ENCODE measurements at regions not wholly inside any gene's neighbourhood (a gene's known extent, or its start where the extent isn't known, plus 50 kb on each side); places are given as distances from the start of the nearest gene placed in this dataset.

GRCh38 chr9:71349218-71349617 lies 227.8 kb upstream of the TRPM3 start:
- H3K36me3 ChIP-seq (ENCODE audit: control insufficient read depth in 2 of 2, extremely low read depth in 1 of 2, insufficient read depth in 2 of 2, low read length in 2 of 2), result no peaks in the 10 kb centered on the region
- no peaks in the 10 kb centered on the region for H3K9me1 ChIP-seq (replicated peaks; ENCODE audit: control insufficient read depth, extremely low read depth, insufficient read depth, low read length)
- H3K4me2 ChIP-seq (ENCODE audit: insufficient read depth, low read length), result no peak overlapping the region
- dilution Hi-C loops (cut with MboI; ENCODE audit: extremely low pct_ligation_motif_present, low sequenced_read_pairs) (no loop called here), intact Hi-C loops (cut with micrococcal nuclease) (no loop called here)
- ChIA-PET CTCF (interaction anchor here (1.0 kb wide), 1 partner anchor 64 kb away, joined by 4 read pairs; no protein-coding TSS in a partner anchor), POLR2A (no interaction called here)
- H3K79me2 ChIP-seq (ENCODE audit: control insufficient read depth, insufficient read depth, low read length), result no peaks in the 10 kb centered on the region
- TF ChIP-seq MYC (IDR thresholded peaks at IDR 0.05; ENCODE audit: low read depth, low read length), result no peak
- H3K4me1 ChIP-seq (ENCODE audit: control insufficient read depth, extremely low read depth, insufficient read depth, low read length), result no peaks in the 10 kb centered on the region
- H3K27me3 ChIP-seq (ENCODE audit: control insufficient read depth in 2 of 2, insufficient read depth in 2 of 2, low read length in 2 of 2), result no peaks in the 10 kb centered on the region
- FAIRE-seq (no peak), DNase-seq (ENCODE audit: low read depth, low spot score) (no peak)
- H3K9ac ChIP-seq (replicated peaks; ENCODE audit: extremely low read depth, insufficient read depth, low read length), result no peak overlapping the region
- BruUV-seq (replicated peaks), result no TSS peak
- no peaks in the 10 kb centered on the region for H3K9me3 ChIP-seq (replicated peaks; ENCODE audit: control insufficient read depth, insufficient read depth, low read length)
- H3K27ac ChIP-seq (ENCODE audit: insufficient read depth, low read depth, low read length), result no peak overlapping the region
- no peaks in the 10 kb centered on the region for H4K20me1 ChIP-seq (replicated peaks; ENCODE audit: control insufficient read depth, extremely low read depth, insufficient read depth, low read length)
- no peak overlapping the region for H3K4me3 ChIP-seq (replicated peaks in 1 of 3; ENCODE audit: insufficient read depth in 1 of 3, low read depth in 1 of 3, low read length in 3 of 3)
- H2AFZ ChIP-seq (ENCODE audit: low read depth, low read length), result no peak overlapping the region

DNA sequence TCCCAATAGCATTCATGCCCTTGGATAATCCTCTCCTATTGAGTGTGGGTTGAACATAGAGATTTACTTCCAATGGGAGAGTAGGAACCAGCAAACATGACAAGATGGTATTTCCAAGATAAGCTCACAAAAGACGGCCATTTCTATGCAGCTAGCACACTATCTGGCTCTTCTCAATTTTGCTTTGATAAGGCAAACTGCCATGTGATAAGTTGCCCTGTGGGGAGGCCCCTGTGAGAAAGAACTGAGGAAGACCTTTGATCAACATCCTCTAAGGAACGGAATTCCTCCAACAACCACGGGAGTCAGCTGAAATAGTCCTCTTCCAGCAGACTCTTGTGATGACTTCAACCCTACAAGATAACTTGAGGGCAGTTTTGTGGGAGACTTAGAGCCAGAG lies 211.9 kb upstream of the TRPM3 start:
- Histone ChIP-seq H3K27ac (ENCODE audit: insufficient read depth, low read depth, low read length) (no peak overlapping the region), H3K9me3 (replicated peaks; ENCODE audit: control insufficient read depth, insufficient read depth, low read length) (no peaks in the 10 kb centered on the region), H3K36me3 (ENCODE audit: control insufficient read depth in 2 of 2, extremely low read depth in 1 of 2, insufficient read depth in 2 of 2, low read length in 2 of 2) (no peaks in the 10 kb centered on the region), H4K20me1 (replicated peaks; ENCODE audit: control insufficient read depth, extremely low read depth, insufficient read depth, low read length) (no peaks in the 10 kb centered on the region), H3K27me3 (ENCODE audit: control insufficient read depth in 2 of 2, insufficient read depth in 2 of 2, low read length in 2 of 2) (peaks cover 1 to 3% of the 10 kb centered on the region in 2 experiments), H3K79me2 (ENCODE audit: control insufficient read depth, insufficient read depth, low read length) (no peaks in the 10 kb centered on the region), H3K4me3 (replicated peaks in 1 of 3; ENCODE audit: insufficient read depth in 1 of 3, low read depth in 1 of 3, low read length in 3 of 3) (no peak overlapping the region), H3K4me1 (ENCODE audit: control insufficient read depth, extremely low read depth, insufficient read depth, low read length) (no peaks in the 10 kb centered on the region), H3K9ac (replicated peaks; ENCODE audit: extremely low read depth, insufficient read depth, low read length) (no peak overlapping the region), H3K9me1 (replicated peaks; ENCODE audit: control insufficient read depth, extremely low read depth, insufficient read depth, low read length) (no peaks in the 10 kb centered on the region), H3K4me2 (ENCODE audit: insufficient read depth, low read length) (no peak overlapping the region), H2AFZ (ENCODE audit: low read depth, low read length) (no peak overlapping the region)
- no TSS peak for BruUV-seq (replicated peaks)
- intact Hi-C loops (cut with micrococcal nuclease) (no loop called here), dilution Hi-C loops (cut with MboI; ENCODE audit: extremely low pct_ligation_motif_present, low sequenced_read_pairs) (no loop called here)
- POLR2A ChIA-PET, result no interaction called here
- CTCF ChIA-PET, result interaction anchor here (1.1 kb wide), 1 partner anchor 34 kb away, joined by 3 read pairs; no protein-coding TSS in a partner anchor
- FAIRE-seq, result no peak
- TF ChIP-seq, protein P1, sequence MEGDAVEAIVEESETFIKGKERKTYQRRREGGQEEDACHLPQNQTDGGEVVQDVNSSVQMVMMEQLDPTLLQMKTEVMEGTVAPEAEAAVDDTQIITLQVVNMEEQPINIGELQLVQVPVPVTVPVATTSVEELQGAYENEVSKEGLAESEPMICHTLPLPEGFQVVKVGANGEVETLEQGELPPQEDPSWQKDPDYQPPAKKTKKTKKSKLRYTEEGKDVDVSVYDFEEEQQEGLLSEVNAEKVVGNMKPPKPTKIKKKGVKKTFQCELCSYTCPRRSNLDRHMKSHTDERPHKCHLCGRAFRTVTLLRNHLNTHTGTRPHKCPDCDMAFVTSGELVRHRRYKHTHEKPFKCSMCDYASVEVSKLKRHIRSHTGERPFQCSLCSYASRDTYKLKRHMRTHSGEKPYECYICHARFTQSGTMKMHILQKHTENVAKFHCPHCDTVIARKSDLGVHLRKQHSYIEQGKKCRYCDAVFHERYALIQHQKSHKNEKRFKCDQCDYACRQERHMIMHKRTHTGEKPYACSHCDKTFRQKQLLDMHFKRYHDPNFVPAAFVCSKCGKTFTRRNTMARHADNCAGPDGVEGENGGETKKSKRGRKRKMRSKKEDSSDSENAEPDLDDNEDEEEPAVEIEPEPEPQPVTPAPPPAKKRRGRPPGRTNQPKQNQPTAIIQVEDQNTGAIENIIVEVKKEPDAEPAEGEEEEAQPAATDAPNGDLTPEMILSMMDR (IDR thresholded peaks at IDR 0.05; ENCODE audit: extremely low read depth in 1 of 2, insufficient read depth in 1 of 2, low read depth in 1 of 2, low read length in 2 of 2), result no peak
- no peak for TF ChIP-seq POLR2A (IDR thresholded peaks at IDR 0.05; ENCODE audit: low read depth, low read length)
- TF ChIP-seq POLR2AphosphoS5 (IDR thresholded peaks at IDR 0.05; ENCODE audit: insufficient read depth, low read depth, low read length), result no peak
- no peak for TF ChIP-seq GATA2 (IDR thresholded peaks at IDR 0.05; ENCODE audit: insufficient read depth, insufficient read length, low read depth, low read length)
- no peak for TF ChIP-seq EZH2 (IDR thresholded peaks at IDR 0.05; ENCODE audit: borderline replicate concordance, low read depth, low read length, severe bottlenecking)
- TF ChIP-seq MYC (IDR thresholded peaks at IDR 0.05; ENCODE audit: low read depth, low read length), result no peak
- no peak for TF ChIP-seq JUN (IDR thresholded peaks at IDR 0.05; ENCODE audit: borderline replicate concordance, insufficient read depth, insufficient read length, low read depth)
- no peak for TF ChIP-seq FOS (IDR thresholded peaks at IDR 0.05; ENCODE audit: borderline replicate concordance, insufficient read depth, low read length)
- TF ChIP-seq, protein P2, sequence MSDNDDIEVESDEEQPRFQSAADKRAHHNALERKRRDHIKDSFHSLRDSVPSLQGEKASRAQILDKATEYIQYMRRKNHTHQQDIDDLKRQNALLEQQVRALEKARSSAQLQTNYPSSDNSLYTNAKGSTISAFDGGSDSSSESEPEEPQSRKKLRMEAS (IDR thresholded peaks at IDR 0.05; ENCODE audit: insufficient read depth, insufficient read length), result no peak
- DNase-seq (ENCODE audit: low read depth, low spot score), result no peak

All from endothelial cell of umbilical vein (primary cell).